ENCODE measurements at regions not wholly inside any gene's neighbourhood (a gene's known extent, or its start where the extent isn't known, plus 50 kb on each side); places are given as distances from the start of the nearest gene placed in this dataset.

DNA sequence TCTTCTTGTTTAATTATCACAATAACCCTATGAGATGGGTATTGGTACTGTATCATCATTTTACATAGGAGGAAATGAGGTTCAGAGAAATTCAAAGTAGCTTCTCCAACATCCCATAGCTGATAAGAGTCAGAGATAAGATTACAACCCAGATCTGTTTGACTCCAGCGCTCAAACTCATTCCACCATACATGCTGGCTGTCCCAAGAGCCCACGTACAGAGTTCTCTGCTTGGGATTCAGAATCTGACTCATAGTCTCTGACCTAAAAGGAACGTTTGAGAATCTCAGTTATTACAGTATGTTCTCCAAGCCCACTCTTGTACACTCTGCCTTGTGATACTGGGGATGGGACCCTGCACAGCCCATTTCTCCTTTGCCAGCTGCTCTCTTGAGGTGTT, 90.2 kb downstream of the TMEM215 start:
- no peaks in the 10 kb centered on the region for H3K36me3 ChIP-seq (ENCODE audit: low read depth)
- H3K9me2 ChIP-seq (ENCODE audit: insufficient read depth): no peaks in the 10 kb centered on the region
- H3K9ac ChIP-seq: no peak overlapping the region
- H3K4me3 ChIP-seq: no peak overlapping the region
- H3K4me2 ChIP-seq (ENCODE audit: unreplicated experiment): no peak overlapping the region
- H3F3A ChIP-seq (ENCODE audit: insufficient read depth): no peaks in the 10 kb centered on the region
- H3K27ac ChIP-seq: no peak overlapping the region
- no peak for TF ChIP-seq EZH2 (IDR thresholded peaks at IDR 0.05; ENCODE audit: insufficient read depth, poor library complexity, severe bottlenecking)
- no peak for TF ChIP-seq EZH2phosphoT487 (IDR thresholded peaks at IDR 0.05; ENCODE audit: insufficient read depth, low read depth)
- no peak overlapping the region for H2AFZ ChIP-seq
- H3K27me3 ChIP-seq (replicated peaks; ENCODE audit: insufficient read depth): no peaks in the 10 kb centered on the region
- peak; percentile 27 for DNase-seq
- H4K20me1 ChIP-seq (ENCODE audit: insufficient read depth): no peaks in the 10 kb centered on the region
- in situ Hi-C loops (cut with MboI): no loop called here
- no peaks in the 10 kb centered on the region for H3K79me2 ChIP-seq (ENCODE audit: insufficient read depth)
- no peaks in the 10 kb centered on the region for H3K9me3 ChIP-seq (ENCODE audit: low read depth)
- peaks cover 19% of the 10 kb centered on the region for H3K4me1 ChIP-seq (ENCODE audit: insufficient read depth)
- WGBS, 2 experiments (ENCODE audit: low coverage in 1 of 2, low lambda C conversion rate in 2 of 2, missing lambda C conversion rate in 2 of 2): 18 to 19% methylated on average over 3 of the region's 3 CpGs

DNA sequence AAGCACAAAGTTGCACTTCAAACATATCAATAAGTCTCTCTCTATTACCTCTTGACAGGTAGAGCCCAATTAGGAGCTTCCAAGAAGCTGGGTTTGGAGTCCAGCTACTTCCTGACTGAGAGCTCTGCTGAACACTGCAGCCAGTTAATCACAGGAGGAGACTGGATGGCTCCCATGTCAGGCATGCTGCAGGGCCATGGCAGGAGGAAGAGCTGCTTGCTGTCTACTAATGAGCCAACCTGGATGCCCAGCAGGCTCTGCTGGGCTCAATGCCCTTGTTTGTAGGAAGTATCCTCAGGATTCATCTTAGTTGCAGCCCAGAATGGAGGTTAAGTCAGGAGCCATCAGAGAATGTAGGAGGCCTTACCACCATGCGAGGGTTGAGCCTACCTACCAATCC, 91.9 kb downstream of the TMEM215 start:
- in situ Hi-C loops (cut with MboI): no loop called here
- no peaks in the 10 kb centered on the region for H3K79me2 ChIP-seq (ENCODE audit: insufficient read depth)
- 27 to 54% methylated on average over 1 of the region's 1 CpG for WGBS, 2 experiments (ENCODE audit: low coverage in 1 of 2, low lambda C conversion rate in 2 of 2, missing lambda C conversion rate in 2 of 2)

DNA sequence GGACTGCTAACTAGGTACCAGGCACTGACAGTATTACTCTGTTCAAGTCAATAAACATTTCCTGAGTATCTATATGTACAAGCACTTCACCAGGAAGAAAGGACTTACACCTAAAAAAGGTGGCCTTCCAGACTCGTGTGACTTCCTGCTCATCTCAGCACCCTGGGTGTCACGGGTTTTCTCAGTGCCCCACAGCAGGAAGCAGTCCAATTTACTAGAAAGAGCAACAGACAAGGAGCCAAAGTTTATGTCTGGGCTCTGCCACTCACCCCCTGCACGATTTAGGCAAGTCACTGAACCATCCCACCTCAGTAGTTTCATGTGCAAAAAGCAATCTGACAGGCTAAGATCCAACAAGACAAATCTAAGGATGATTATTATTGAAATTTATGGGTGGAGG, 92.4 kb downstream of the TMEM215 start:
- Histone ChIP-seq H3K9me3 (ENCODE audit: low read depth) (no peaks in the 10 kb centered on the region), H3K4me1 (ENCODE audit: insufficient read depth) (peaks cover 19% of the 10 kb centered on the region), H2AFZ (0 out of 2 replicates have a peak overlapping the region, but pooled peaks have one; percentile 23), H4K20me1 (ENCODE audit: insufficient read depth) (no peaks in the 10 kb centered on the region), H3K4me2 (ENCODE audit: unreplicated experiment) (no peak overlapping the region), H3K27ac (no peak overlapping the region), H3K79me2 (ENCODE audit: insufficient read depth) (no peaks in the 10 kb centered on the region), H3K9me2 (ENCODE audit: insufficient read depth) (no peaks in the 10 kb centered on the region), H3K27me3 (replicated peaks; ENCODE audit: insufficient read depth) (no peaks in the 10 kb centered on the region), H3F3A (ENCODE audit: insufficient read depth) (no peaks in the 10 kb centered on the region), H3K9ac (no peak overlapping the region), H3K36me3 (ENCODE audit: low read depth) (no peaks in the 10 kb centered on the region), H3K4me3 (no peak overlapping the region)
- 21% methylated on average over 3 of the region's 3 CpGs for WGBS, 2 experiments (ENCODE audit: low coverage in 1 of 2, low lambda C conversion rate in 2 of 2, missing lambda C conversion rate in 2 of 2)
- no peak for DNase-seq
- TF ChIP-seq EZH2 (IDR thresholded peaks at IDR 0.05; ENCODE audit: insufficient read depth, poor library complexity, severe bottlenecking): no peak
- TF ChIP-seq EZH2phosphoT487 (IDR thresholded peaks at IDR 0.05; ENCODE audit: insufficient read depth, low read depth): no peak
- in situ Hi-C loops (cut with MboI): no loop called here

More for the DNA sequence above, 91.9 kb downstream of the TMEM215 start:
- H3K27ac ChIP-seq: peak overlapping the region; percentile 33
- no peak overlapping the region for H3K4me2 ChIP-seq (ENCODE audit: unreplicated experiment)
- no peaks in the 10 kb centered on the region for H3F3A ChIP-seq (ENCODE audit: insufficient read depth)
- no peak overlapping the region for H3K4me3 ChIP-seq
- no peak overlapping the region for H3K9ac ChIP-seq
- no peaks in the 10 kb centered on the region for H3K9me2 ChIP-seq (ENCODE audit: insufficient read depth)
- H3K36me3 ChIP-seq (ENCODE audit: low read depth): no peaks in the 10 kb centered on the region
- DNase-seq: peak; percentile 62
- no peaks in the 10 kb centered on the region for H3K9me3 ChIP-seq (ENCODE audit: low read depth)
- peaks cover 19% of the 10 kb centered on the region for H3K4me1 ChIP-seq (ENCODE audit: insufficient read depth)
- H2AFZ ChIP-seq: peak overlapping the region; percentile 23; the same call in 1 of the 2 replicates
- H3K27me3 ChIP-seq (replicated peaks; ENCODE audit: insufficient read depth): no peaks in the 10 kb centered on the region
- TF ChIP-seq EZH2 (IDR thresholded peaks at IDR 0.05; ENCODE audit: insufficient read depth, poor library complexity, severe bottlenecking) (no peak), EZH2phosphoT487 (IDR thresholded peaks at IDR 0.05; ENCODE audit: insufficient read depth, low read depth) (no peak)
- no peaks in the 10 kb centered on the region for H4K20me1 ChIP-seq (ENCODE audit: insufficient read depth)

GRCh38 chr9:32877103-32877502, 93.8 kb downstream of the TMEM215 start:
- Histone ChIP-seq H3K9me3 (ENCODE audit: low read depth) (no peaks in the 10 kb centered on the region), H3K27me3 (replicated peaks; ENCODE audit: insufficient read depth) (no peaks in the 10 kb centered on the region), H3K4me1 (ENCODE audit: insufficient read depth) (peaks cover 19% of the 10 kb centered on the region), H2AFZ (no peak overlapping the region), H3K36me3 (ENCODE audit: low read depth) (no peaks in the 10 kb centered on the region), H3K27ac (no peak overlapping the region), H3K4me2 (ENCODE audit: unreplicated experiment) (no peak overlapping the region), H3K4me3 (no peak overlapping the region), H3K9me2 (ENCODE audit: insufficient read depth) (no peaks in the 10 kb centered on the region), H3F3A (ENCODE audit: insufficient read depth) (no peaks in the 10 kb centered on the region), H4K20me1 (ENCODE audit: insufficient read depth) (no peaks in the 10 kb centered on the region), H3K79me2 (ENCODE audit: insufficient read depth) (no peaks in the 10 kb centered on the region), H3K9ac (no peak overlapping the region)
- 31 to 32% methylated on average over 3 of the region's 3 CpGs for WGBS, 2 experiments (ENCODE audit: low coverage in 1 of 2, low lambda C conversion rate in 2 of 2, missing lambda C conversion rate in 2 of 2)
- in situ Hi-C loops (cut with MboI): no loop called here
- no peak for TF ChIP-seq EZH2 (IDR thresholded peaks at IDR 0.05; ENCODE audit: insufficient read depth, poor library complexity, severe bottlenecking)
- TF ChIP-seq EZH2phosphoT487 (IDR thresholded peaks at IDR 0.05; ENCODE audit: insufficient read depth, low read depth): no peak
- DNase-seq: peak; percentile 24
